KG1 (cell line): ENCODE measurements at regions not wholly inside any gene's neighbourhood (a gene's known extent, or its start where the extent isn't known, plus 50 kb on each side); places are given as distances from the start of the nearest gene placed in this dataset.

Experiments used
- DNase-seq: peaks from one replicate; lab custom pipeline; 2025; lab: John Stamatoyannopoulos, UW

- no peak for DNase-seq
Observed at GRCh38 chr10:4529266-4529665, 296.7 kb upstream of the AKR1E2 start.

- no peak for DNase-seq
Observed at GRCh38 chr10:4527281-4527970, 298.6 kb upstream of the AKR1E2 start.

- no peak for DNase-seq
Observed at GRCh38 chr10:4526311-4526731, 299.7 kb upstream of the AKR1E2 start.

GRCh38 chr10:4525103-4525502 lies 300.9 kb upstream of the AKR1E2 start:
- DNase-seq, result no peak

- no peak for DNase-seq
Observed at GRCh38 chr10:4522296-4523000, 303.6 kb upstream of the AKR1E2 start.

- DNase-seq, result no peak
Observed at GRCh38 chr10:4519658-4520402, 306.2 kb upstream of the AKR1E2 start.

- no peak for DNase-seq
Observed at GRCh38 chr10:4517746-4518145, 308.3 kb upstream of the AKR1E2 start.

GRCh38 chr10:4515721-4516120 lies 310.3 kb upstream of the AKR1E2 start:
- no peak for DNase-seq

GRCh38 chr10:4514445-4515108 lies 311.4 kb upstream of the AKR1E2 start:
- no peak for DNase-seq

- no peak for DNase-seq
Observed at GRCh38 chr10:4512671-4513240, 313.3 kb upstream of the AKR1E2 start.

- no peak for DNase-seq
Observed at GRCh38 chr10:4512196-4512595, 313.8 kb upstream of the AKR1E2 start.

GRCh38 chr10:4511509-4511908 lies 314.5 kb upstream of the AKR1E2 start:
- no peak for DNase-seq

- DNase-seq, result no peak
Observed at GRCh38 chr10:4509405-4509804, 316.6 kb upstream of the AKR1E2 start.

GRCh38 chr10:4506095-4506494 lies 319.9 kb upstream of the AKR1E2 start:
- no peak for DNase-seq

- no peak for DNase-seq
Observed at GRCh38 chr10:4504550-4504949, 321.5 kb upstream of the AKR1E2 start.

- DNase-seq, result no peak
Observed at GRCh38 chr10:4503076-4503475, 322.9 kb upstream of the AKR1E2 start.

GRCh38 chr10:4501306-4501705 lies 324.7 kb upstream of the AKR1E2 start:
- DNase-seq, result no peak

GRCh38 chr10:4498711-4499251 lies 327.2 kb upstream of the AKR1E2 start:
- no peak for DNase-seq

- DNase-seq, result no peak
Observed at GRCh38 chr10:4494551-4494950, 331.5 kb upstream of the AKR1E2 start.

- DNase-seq, result no peak
Observed at GRCh38 chr10:4492202-4492601, 333.8 kb upstream of the AKR1E2 start.

- DNase-seq, result no peak
Observed at GRCh38 chr10:4488904-4489303, 337.1 kb upstream of the AKR1E2 start.

GRCh38 chr10:4485636-4486035 lies 340.4 kb upstream of the AKR1E2 start:
- no peak for DNase-seq
